ENCODE measurements at regions not wholly inside any gene's neighbourhood (a gene's known extent, or its start where the extent isn't known, plus 50 kb on each side); places are given as distances from the start of the nearest gene placed in this dataset.

GRCh38 chr16:86216591-86216990, 293.7 kb upstream of the FOXF1 start:
- BruUV-seq (replicated peaks) = no TSS peak
- no peaks in the 10 kb centered on the region for H3K36me3 ChIP-seq (ENCODE audit: control insufficient read depth, insufficient read depth, low read length)
- intact Hi-C loops (cut with micrococcal nuclease; ENCODE audit: unreplicated experiment) = no loop called here
- no peak overlapping the region for H3K27ac ChIP-seq (ENCODE audit: low read length)
- ChIA-PET POLR2A (no interaction called here), CTCF (no interaction called here)
- DNase-seq (ENCODE audit: low read depth, low spot score) (no peak), ATAC-seq (no peak)
- TF ChIP-seq, protein P1, sequence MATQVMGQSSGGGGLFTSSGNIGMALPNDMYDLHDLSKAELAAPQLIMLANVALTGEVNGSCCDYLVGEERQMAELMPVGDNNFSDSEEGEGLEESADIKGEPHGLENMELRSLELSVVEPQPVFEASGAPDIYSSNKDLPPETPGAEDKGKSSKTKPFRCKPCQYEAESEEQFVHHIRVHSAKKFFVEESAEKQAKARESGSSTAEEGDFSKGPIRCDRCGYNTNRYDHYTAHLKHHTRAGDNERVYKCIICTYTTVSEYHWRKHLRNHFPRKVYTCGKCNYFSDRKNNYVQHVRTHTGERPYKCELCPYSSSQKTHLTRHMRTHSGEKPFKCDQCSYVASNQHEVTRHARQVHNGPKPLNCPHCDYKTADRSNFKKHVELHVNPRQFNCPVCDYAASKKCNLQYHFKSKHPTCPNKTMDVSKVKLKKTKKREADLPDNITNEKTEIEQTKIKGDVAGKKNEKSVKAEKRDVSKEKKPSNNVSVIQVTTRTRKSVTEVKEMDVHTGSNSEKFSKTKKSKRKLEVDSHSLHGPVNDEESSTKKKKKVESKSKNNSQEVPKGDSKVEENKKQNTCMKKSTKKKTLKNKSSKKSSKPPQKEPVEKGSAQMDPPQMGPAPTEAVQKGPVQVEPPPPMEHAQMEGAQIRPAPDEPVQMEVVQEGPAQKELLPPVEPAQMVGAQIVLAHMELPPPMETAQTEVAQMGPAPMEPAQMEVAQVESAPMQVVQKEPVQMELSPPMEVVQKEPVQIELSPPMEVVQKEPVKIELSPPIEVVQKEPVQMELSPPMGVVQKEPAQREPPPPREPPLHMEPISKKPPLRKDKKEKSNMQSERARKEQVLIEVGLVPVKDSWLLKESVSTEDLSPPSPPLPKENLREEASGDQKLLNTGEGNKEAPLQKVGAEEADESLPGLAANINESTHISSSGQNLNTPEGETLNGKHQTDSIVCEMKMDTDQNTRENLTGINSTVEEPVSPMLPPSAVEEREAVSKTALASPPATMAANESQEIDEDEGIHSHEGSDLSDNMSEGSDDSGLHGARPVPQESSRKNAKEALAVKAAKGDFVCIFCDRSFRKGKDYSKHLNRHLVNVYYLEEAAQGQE (IDR thresholded peaks at IDR 0.05; ENCODE audit: insufficient read depth in 1 of 2, low read depth in 2 of 2, low read length in 1 of 2) = no peak
- TF ChIP-seq SIN3A (IDR thresholded peaks at IDR 0.05; ENCODE audit: borderline replicate concordance, insufficient read depth, low read depth, low read length) = no peak
- no peak for TF ChIP-seq POLR2AphosphoS5 (IDR thresholded peaks at IDR 0.05; ENCODE audit: low read depth, low read length)
- no peak for TF ChIP-seq TCF7L2 (IDR thresholded peaks at IDR 0.05; ENCODE audit: low read depth, low read length)
- TF ChIP-seq, protein P2, sequence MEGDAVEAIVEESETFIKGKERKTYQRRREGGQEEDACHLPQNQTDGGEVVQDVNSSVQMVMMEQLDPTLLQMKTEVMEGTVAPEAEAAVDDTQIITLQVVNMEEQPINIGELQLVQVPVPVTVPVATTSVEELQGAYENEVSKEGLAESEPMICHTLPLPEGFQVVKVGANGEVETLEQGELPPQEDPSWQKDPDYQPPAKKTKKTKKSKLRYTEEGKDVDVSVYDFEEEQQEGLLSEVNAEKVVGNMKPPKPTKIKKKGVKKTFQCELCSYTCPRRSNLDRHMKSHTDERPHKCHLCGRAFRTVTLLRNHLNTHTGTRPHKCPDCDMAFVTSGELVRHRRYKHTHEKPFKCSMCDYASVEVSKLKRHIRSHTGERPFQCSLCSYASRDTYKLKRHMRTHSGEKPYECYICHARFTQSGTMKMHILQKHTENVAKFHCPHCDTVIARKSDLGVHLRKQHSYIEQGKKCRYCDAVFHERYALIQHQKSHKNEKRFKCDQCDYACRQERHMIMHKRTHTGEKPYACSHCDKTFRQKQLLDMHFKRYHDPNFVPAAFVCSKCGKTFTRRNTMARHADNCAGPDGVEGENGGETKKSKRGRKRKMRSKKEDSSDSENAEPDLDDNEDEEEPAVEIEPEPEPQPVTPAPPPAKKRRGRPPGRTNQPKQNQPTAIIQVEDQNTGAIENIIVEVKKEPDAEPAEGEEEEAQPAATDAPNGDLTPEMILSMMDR (IDR thresholded peaks at IDR 0.05) = no peak
- H3K4me1 ChIP-seq (ENCODE audit: control insufficient read depth, insufficient read depth, low read length) = no peaks in the 10 kb centered on the region
- H3K9me3 ChIP-seq (ENCODE audit: control insufficient read depth, insufficient read depth, low read depth, low read length) = no peaks in the 10 kb centered on the region
- peaks cover under 1% of the 10 kb centered on the region; the same call in 1 of the 2 replicates for H3K27me3 ChIP-seq (ENCODE audit: control insufficient read depth, insufficient read depth, low read length)
- no peak overlapping the region for H3K4me3 ChIP-seq (ENCODE audit: low read depth in 2 of 2, low read length in 2 of 2)
- in situ Hi-C loops (cut with HindIII; ENCODE audit: low pct_unique_long_range_greater_than_20kb, low sequenced_read_pairs) = no loop called here

DNA sequence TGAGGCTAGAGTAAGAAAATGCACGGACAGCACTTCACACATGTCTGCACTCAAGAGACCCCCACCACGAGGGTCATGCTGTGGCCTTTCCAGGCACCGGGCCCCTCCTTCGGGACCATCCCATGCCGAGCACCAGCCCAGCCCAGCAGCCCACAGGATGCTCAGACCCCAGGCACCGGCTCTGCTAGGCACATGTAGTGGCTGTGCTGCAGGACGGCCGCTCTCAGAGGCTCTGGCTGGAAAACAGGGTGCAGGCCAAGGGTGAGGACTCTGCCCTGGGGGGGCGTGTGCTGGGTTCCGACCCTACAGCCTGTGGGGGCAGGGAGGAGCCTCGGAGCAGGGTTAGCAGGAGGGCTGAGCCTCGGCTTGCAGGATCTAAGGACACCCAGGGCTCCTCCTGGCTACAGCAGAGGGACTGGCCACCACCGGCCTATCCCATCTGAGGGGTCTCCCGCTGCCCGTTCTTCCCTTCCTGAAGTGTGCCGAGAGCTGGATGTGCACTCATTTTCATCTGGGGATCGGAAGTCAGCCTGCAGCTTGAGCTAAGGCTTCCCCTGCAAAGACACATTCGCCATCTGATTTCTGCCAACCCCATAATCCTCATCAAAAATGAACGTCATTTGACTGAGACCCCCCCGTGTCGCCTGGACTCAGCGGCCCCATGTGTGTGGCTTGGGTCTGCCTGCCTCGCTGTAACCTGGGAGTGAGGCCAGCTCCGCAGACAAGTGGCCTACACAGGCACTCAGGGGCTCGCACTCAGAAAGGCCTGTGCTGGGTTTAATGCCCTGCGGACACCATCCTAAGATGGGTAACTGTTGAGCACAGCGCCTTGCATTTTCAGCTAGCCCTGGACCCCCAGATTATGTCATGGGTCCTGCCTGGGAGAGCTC, 293.1 kb upstream of the FOXF1 start:
- no TSS peak for BruUV-seq (replicated peaks)
- no peaks in the 10 kb centered on the region for H3K36me3 ChIP-seq (ENCODE audit: control insufficient read depth, insufficient read depth, low read length)
- H3K4me1 ChIP-seq (ENCODE audit: control insufficient read depth, insufficient read depth, low read length) = no peaks in the 10 kb centered on the region
- DNase-seq (ENCODE audit: low read depth, low spot score) (no peak), ATAC-seq (no peak)
- no peak for TF ChIP-seq TCF7L2 (IDR thresholded peaks at IDR 0.05; ENCODE audit: low read depth, low read length)
- TF ChIP-seq POLR2AphosphoS5 (IDR thresholded peaks at IDR 0.05; ENCODE audit: low read depth, low read length) = no peak
- TF ChIP-seq, protein P2 (IDR thresholded peaks at IDR 0.05) = no peak
- TF ChIP-seq, protein P1 (IDR thresholded peaks at IDR 0.05; ENCODE audit: insufficient read depth in 1 of 2, low read depth in 2 of 2, low read length in 1 of 2) = no peak
- no peak for TF ChIP-seq SIN3A (IDR thresholded peaks at IDR 0.05; ENCODE audit: borderline replicate concordance, insufficient read depth, low read depth, low read length)
- intact Hi-C loops (cut with micrococcal nuclease; ENCODE audit: unreplicated experiment) = no loop called here
- in situ Hi-C loops (cut with HindIII; ENCODE audit: low pct_unique_long_range_greater_than_20kb, low sequenced_read_pairs) = no loop called here
- ChIA-PET POLR2A (no interaction called here), CTCF (no interaction called here)
- H3K9me3 ChIP-seq (ENCODE audit: control insufficient read depth, insufficient read depth, low read depth, low read length) = no peaks in the 10 kb centered on the region
- H3K4me3 ChIP-seq (ENCODE audit: low read depth in 2 of 2, low read length in 2 of 2) = no peak overlapping the region
- no peak overlapping the region for H3K27ac ChIP-seq (ENCODE audit: low read length)
- peaks cover 4% of the 10 kb centered on the region for H3K27me3 ChIP-seq (ENCODE audit: control insufficient read depth, insufficient read depth, low read length)

Data from Panc1 (cell line).